K562 (cell line): ENCODE measurements at regions not wholly inside any gene's neighbourhood (a gene's known extent, or its start where the extent isn't known, plus 50 kb on each side); places are given as distances from the start of the nearest gene placed in this dataset.

Source experiments
- AFF1 ChIP-seq, 2 experiments: fragments of 450-650 bp; IDR thresholded peaks; 2 replicates each; pipeline ENCODE4 v1.6.1; 2018; ENCODE audit warnings: mild to moderate bottlenecking in 2 of 2, low read depth in 1 of 2; ENCODE audit not compliant: partially characterized antibody in 2 of 2
- CBX1 ChIP-seq: sonication (generic); IDR thresholded peaks from 2 replicates; pipeline ENCODE4 v1.6.1; 2016; ENCODE audit warnings: antibody characterized with exemption, low read depth, mild to moderate bottlenecking
- CTCF ChIP-seq, 3 experiments: IDR thresholded peaks in 2 of 3; conservative IDR thresholded peaks in 1 of 3; 2 replicates each; pipeline ENCODE4 v1.5.1; 2011 to 2012; ENCODE audit warnings: low read length in 3 of 3, mild to moderate bottlenecking in 3 of 3, control low read depth in 2 of 3, improper control_type of control experiment in 1 of 3, inconsistent platforms in 1 of 3, low read depth in 1 of 3, mixed read lengths in 1 of 3, moderate library complexity in 1 of 3; ENCODE audit not compliant: insufficient read depth in 2 of 3
- EZH2 ChIP-seq: IDR thresholded peaks from 2 replicates; pipeline ENCODE4 v1.6.1; 2012; ENCODE audit warnings: low read depth, mild to moderate bottlenecking, inconsistent platforms, low read length, borderline replicate concordance
- FOXA1 ChIP-seq: fragments of 450-650 bp; IDR thresholded peaks from 2 replicates; pipeline ENCODE4 v1.6.1; 2016; ENCODE audit warnings: mild to moderate bottlenecking, borderline replicate concordance
- GABPA ChIP-seq: fragments of 200-800 bp; sonication (Bioruptor generic); conservative IDR thresholded peaks from 2 replicates; pipeline ENCODE4 v1.6.1; 2016; ENCODE audit warnings: low read depth, missing genetic modification characterization, missing compliant biosample characterization
- GABPB1 ChIP-seq: sonication (generic); formaldehyde crosslinking; IDR thresholded peaks from 2 replicates; pipeline ENCODE4 v1.8.0; 2022; ENCODE audit warnings: mild to moderate bottlenecking, missing genetic modification reagents
- POLR2A ChIP-seq: fragments of 450-650 bp; conservative IDR thresholded peaks from 2 replicates; pipeline ENCODE4 v1.6.1; 2016
- RBM15 ChIP-seq: fragments of 200-400 bp; formaldehyde crosslinking; IDR thresholded peaks from 2 replicates; pipeline ENCODE4 v1.6.1; 2018; ENCODE audit warnings: mild to moderate bottlenecking, low read length, moderate library complexity; ENCODE audit not compliant: insufficient read depth
- SRF ChIP-seq, 2 experiments: fragments of 250-450, 450-650 bp in 1 of 2; sonication (Bioruptor Pico) in 1 of 2; sonication (generic) in 1 of 2; formaldehyde crosslinking; IDR thresholded peaks; 2 replicates each; pipeline versions ENCODE4 v1.5.0 to v1.5.1; 2020 to 2022; ENCODE audit warnings: mild to moderate bottlenecking in 1 of 2, missing genetic modification reagents in 1 of 2

- TF ChIP-seq GABPA (tag) (no peak), FOXA1 (no peak), SRF (CRISPR knock-in tag; IDR thresholded peaks at IDR 0.05) (no peak), CBX1 (no peak), GABPB1 (CRISPR knock-in tag) (no peak), AFF1 (IDR thresholded peaks at IDR 0.05; ENCODE audit: low read depth in 1 of 2, partially characterized antibody in 2 of 2) (no peak), POLR2A (no peak), EZH2 (no peak), RBM15 (no peak), CTCF (IDR thresholded peaks at IDR 0.05 in 2 of 3, conservative IDR thresholded peaks at IDR 0.05 in 1 of 3; ENCODE audit: insufficient read depth in 2 of 3, low read depth in 1 of 3, low read length in 3 of 3) (no peak)
These were observed 161.2 kb upstream of the THBS1 start for GRCh38 chr15:39419651-39420050.
